GM21737 (cell line): ENCODE measurements at regions not wholly inside any gene's neighbourhood (a gene's known extent, or its start where the extent isn't known, plus 50 kb on each side); places are given as distances from the start of the nearest gene placed in this dataset.

Experiments
- ATAC-seq: cut with Tn5 transposase; IDR thresholded peaks from one replicate; pipeline ENCODE4 v1.9.1; 2021; ENCODE audit warnings: mild to moderate bottlenecking, moderate library complexity; ENCODE audit not compliant: unreplicated experiment

- ATAC-seq: no peak
These were observed 671.5 kb downstream of the MED13L start for GRCh38 chr12:115606040-115606439.

DNA sequence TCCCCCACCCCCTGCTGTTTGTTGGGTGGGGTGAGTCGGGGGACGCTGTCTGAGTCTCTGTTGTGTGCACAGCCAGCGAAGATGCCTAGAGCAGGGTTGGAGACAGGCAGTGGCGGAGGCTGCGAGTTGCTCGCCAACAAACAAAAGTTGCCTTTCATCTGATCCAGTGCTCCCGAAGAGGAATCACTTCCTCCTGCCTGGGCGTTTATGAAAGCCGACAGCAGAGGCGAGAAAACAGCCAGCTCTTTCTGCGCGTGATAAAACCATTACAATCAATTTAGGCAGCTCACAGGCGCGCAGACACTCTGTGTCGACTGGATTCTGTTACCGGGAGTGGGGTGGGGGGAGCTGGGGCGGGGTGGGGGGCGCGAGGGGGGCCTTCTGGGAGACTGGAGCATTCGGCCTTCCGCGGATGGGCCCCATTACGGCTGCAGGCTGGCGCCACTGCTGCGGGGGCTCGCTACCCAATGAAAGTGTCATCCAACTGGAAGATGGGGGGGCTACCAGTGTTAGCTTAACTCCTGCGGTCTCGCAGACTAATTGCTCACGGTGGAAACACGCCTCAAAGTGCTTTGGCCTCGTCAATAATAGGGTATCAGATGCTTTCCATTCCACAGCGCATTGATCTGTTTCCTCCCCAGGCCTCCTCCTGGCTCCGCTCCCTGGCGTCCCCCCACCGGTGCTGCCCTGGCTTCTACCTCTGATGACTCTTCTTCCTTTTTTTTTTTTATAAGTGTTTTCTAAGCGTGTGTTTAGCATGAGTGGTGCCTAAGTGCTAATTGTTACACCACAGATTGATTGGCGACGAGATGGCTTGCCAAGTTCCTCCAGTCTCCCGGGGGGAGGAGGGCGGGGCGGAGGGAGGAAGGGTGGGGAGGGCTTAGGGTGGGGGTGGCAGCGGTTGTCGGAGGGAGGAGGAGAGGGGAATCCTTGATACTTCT is 678.4 kb downstream of the MED13L start:
- no peak for ATAC-seq

DNA sequence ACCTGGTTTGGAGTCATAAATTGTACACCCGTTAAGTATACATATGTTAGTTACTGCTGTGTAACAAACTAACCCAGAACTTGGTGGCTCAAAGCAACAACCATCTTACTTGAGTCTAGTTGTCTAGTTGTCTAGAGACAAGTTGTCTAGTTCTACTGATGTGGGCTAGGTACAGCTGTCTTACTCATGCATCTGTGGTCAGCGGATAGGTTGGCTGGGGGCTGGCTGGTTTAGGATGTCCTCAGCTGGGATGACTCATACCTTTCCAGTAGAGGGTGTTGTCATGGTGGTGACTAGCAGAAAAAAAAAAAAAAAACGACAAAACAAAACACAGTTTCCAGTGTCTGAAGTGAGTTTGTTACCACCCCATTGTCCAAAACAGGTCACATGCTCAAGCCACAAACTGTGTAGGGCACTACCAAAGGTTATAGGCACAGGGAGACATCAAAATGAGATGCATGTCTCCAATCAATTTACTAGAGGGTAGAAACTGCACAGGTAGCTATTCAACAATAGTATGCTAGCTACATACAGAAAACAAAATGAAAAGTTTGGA is 680.3 kb downstream of the MED13L start:
- no peak for ATAC-seq

DNA sequence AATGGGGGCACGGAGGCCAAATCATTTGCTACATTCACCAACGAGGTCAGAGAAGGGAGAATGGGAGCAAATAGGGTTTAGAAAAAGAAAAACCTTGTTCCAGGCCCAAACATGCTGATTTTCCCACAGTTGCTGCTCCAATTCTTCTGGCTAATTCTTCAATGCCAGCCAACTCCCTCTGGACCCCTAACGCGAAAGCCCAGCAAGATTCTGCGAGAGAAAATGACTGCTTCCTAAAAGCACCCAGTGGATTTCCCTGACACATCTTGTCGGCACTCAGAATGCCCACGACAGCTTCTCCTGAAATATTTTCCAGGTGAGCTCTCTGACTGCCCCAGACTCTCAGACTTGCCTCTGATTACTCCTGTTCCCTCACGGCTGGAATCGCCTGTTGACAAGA is 689.4 kb downstream of the MED13L start:
- ATAC-seq: no peak

DNA sequence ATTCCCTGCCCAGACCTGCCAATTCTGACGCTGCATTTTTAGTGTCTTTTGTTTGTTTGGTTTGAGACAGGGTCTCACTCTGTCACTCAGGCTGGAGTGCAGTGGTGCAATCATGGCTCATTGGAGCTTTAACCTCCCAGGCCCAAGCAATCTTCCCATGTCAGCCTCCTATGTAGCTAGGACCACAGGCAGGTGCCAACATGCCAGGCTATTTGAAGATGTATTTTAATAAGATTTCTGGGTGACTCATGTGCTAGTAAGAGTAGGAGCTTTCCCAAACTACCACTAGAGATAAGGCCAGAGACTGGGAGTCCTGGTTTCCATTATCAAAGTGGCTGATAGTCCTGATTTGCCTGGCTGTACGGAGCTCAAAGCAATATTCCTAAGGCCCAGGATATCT is 693.3 kb downstream of the MED13L start:
- ATAC-seq: no peak

- ATAC-seq: no peak
These were observed 693.9 kb downstream of the MED13L start for GRCh38 chr12:115583591-115583990.

DNA sequence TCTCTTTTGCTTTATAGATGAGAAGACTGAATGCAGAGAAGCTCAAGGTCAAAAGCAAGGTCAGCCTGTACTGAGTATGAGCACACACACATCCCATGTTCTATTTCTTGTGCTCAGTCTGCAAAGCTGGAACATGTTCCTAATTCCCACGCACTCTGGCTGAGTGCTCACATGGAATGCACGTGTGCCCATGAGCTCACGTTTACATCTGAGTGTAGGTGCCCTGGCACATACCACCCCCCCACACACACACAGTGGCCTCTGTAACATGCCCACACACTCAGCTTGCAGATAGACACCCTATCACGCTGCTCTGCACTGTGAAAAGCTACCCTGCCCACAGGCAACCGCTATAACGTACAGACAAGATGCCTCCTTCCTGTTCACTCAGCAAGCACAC is 700.1 kb downstream of the MED13L start:
- ATAC-seq: no peak

DNA sequence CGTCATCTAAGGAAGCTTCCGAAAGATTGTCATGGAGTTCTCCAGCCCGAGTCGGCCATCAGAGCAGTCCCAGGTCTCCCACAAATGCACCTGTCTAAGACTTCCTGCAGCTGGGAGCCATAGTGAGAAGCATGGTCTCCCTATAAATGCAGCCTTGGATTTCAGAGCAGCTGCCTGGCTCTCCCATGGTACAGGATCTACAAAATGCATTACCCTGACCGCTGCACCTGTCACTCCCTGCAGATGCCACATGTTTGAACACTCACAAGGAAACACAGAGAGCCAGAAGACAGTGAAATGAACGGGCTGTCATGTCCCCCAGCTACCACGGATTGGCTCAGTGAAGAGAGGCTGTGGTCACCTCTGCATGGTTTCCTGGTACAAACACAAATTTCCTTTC is 702.7 kb downstream of the MED13L start:
- no peak for ATAC-seq

DNA sequence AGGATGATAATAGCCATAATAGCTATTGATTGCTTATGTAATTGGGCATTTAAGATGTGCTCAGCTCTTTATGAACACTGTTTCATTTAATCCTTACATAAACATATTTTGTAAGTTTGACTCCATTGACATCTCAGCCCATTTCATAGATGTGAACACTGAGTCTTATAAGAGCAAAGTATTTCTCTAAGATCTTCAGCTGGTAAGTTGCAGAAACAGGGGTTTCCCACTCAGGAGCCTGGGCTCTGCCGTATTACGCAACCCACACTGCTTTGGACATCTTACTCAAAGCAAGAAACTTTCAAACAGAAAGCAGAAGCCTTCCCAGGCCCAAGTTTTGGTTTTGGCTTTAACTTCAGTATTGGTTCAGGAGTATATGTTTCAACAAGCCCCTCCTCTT is 705.1 kb downstream of the MED13L start:
- no peak for ATAC-seq

- no peak for ATAC-seq
These were observed 706.0 kb downstream of the MED13L start for GRCh38 chr12:115571446-115571845.

GRCh38 chr12:115571027-115571426 is 706.5 kb downstream of the MED13L start:
- no peak for ATAC-seq

- ATAC-seq: no peak
These were observed 707.3 kb downstream of the MED13L start for GRCh38 chr12:115570069-115570777.

DNA sequence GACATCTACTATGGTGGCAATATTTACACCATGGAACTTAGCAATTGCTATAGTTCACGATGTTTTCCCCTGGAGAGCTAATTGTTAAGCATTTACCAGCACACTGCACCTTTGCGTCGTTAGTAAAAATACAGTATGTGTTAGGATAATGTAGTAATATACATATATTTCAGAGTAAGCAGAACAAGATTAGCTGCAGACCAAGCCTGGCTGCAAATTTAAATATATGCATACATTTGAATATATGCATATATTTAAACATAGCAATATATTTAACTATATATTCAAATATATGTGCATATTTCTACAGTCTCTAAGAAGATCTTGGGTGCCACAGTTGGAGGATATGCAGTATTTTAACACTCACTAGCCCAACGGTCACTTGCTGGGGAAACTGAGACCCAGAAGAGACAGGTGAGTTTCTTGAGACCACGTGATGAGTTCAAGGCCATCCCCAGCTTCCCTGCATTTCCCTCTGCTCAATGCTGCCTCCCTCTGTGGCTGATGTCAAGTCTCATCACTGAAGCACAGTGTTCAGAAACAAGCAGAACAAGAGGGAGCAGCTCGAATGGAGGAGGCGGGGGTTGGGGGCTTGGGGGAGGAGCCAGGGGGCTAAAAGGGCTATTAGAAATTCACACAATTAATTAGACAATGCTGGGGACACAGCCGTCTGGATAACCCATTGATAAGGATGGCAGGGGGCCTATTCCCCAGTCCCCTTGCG is 708.0 kb downstream of the MED13L start:
- ATAC-seq: no peak

GRCh38 chr12:115558281-115558680 is 719.2 kb downstream of the MED13L start:
- ATAC-seq: no peak

DNA sequence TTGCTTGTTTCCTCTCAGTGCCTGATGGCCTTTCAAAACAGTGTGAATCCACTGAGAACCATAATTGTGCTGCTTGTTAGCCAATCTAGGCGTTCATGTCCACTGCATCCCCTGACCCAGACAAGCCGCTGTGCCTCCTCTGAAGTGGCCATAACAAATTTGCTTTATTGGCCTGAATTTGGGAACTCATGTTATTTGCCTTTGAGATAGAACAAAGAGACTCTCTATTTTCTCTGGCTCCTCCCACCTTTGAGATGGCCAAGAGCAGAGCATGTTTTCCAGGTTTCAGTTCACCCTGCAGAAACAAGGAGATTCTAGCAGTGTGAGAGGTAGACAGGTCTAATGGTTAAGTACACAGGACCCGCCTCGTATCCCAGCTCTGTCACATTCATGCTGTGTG is 723.9 kb downstream of the MED13L start:
- no peak for ATAC-seq

DNA sequence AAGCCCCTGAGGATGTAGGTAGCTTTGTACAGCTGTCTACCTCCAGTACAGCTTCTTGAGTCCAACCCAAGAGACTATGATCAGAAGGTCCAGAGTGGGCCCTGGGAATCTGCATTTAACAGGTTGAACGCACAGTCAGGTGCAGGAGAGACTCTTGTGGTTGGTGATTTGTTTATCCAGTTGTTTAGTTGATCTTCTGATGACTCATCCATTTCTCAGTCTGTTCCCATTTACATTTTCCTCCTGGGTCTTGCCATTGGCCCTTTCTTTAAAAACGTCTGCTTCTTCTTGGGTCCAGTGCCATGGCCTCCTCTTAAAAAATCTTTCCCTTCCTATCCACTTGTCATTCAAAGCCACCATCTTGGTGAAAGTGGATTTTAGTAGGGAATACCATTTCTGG is 734.2 kb downstream of the MED13L start:
- no peak for ATAC-seq

- no peak for ATAC-seq
These were observed 734.8 kb downstream of the MED13L start for GRCh38 chr12:115542656-115543055.

DNA sequence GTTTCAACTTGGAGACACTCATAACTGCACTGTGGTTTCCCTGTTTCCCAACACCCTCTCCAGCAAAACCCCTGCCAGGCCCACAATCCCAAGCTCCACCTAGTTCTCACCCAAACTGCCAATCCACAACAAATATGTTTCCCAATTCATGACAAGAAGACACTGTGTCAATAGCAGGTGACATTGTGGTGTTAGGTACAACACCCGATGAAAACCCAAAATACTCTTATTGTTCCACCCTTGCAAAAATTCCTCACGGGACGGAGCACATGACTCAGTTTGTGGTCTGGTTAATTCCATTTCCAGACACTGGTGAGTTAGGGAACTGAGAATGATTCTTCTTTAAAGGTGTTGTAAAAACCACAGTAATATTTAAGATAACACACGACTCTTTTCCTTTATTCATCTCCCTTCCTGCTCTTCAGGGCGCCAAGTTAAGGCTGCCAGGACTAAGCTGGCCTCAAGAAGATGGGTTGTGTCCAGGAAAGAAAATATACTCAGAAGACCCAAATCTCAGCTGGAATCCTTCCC is 735.5 kb downstream of the MED13L start:
- no peak for ATAC-seq

- ATAC-seq: no peak
These were observed 749.0 kb downstream of the MED13L start for GRCh38 chr12:115528466-115528865.

- no peak for ATAC-seq
These were observed 755.6 kb downstream of the MED13L start for GRCh38 chr12:115521771-115522409.
